ENCODE measurements at regions not wholly inside any gene's neighbourhood (a gene's known extent, or its start where the extent isn't known, plus 50 kb on each side); places are given as distances from the start of the nearest gene placed in this dataset.
A peak's percentile ranks its signal among the peaks of the same experiment; 100 is the strongest.

GRCh38 chr2:235300368-235301201, 193.3 kb upstream of the AGAP1 start:
- H3K4me3 ChIP-seq (ENCODE audit: low read depth, low read length), result no peak overlapping the region
- no peak for TF ChIP-seq CTCF (IDR thresholded peaks at IDR 0.05; ENCODE audit: low read depth, low read length)
- DNase-seq (ENCODE audit: low read depth, low spot score), result peak; percentile 79
- in situ Hi-C loops (cut with HindIII; ENCODE audit: low sequenced_read_pairs), result no loop called here

- no peak overlapping the region for H3K4me3 ChIP-seq (ENCODE audit: low read depth, low read length)
- DNase-seq (ENCODE audit: low read depth, low spot score), result no peak
- no peak for TF ChIP-seq CTCF (IDR thresholded peaks at IDR 0.05; ENCODE audit: low read depth, low read length)
- in situ Hi-C loops (cut with HindIII; ENCODE audit: low sequenced_read_pairs), result no loop called here
Measured at GRCh38 chr2:235301202-235302076, 192.4 kb upstream of the AGAP1 start.

- H3K4me3 ChIP-seq (ENCODE audit: low read depth, low read length), result no peak overlapping the region
- no peak for TF ChIP-seq CTCF (IDR thresholded peaks at IDR 0.05; ENCODE audit: low read depth, low read length)
- in situ Hi-C loops (cut with HindIII; ENCODE audit: low sequenced_read_pairs), result no loop called here
- no peak for DNase-seq (ENCODE audit: low read depth, low spot score)
Measured at GRCh38 chr2:235302263-235302662, 191.6 kb upstream of the AGAP1 start.

- in situ Hi-C loops (cut with HindIII; ENCODE audit: low sequenced_read_pairs), result no loop called here
- TF ChIP-seq CTCF (IDR thresholded peaks at IDR 0.05; ENCODE audit: low read depth, low read length), result no peak
- no peak overlapping the region for H3K4me3 ChIP-seq (ENCODE audit: low read depth, low read length)
- DNase-seq (ENCODE audit: low read depth, low spot score), result no peak
Measured at GRCh38 chr2:235303499-235304291, 190.1 kb upstream of the AGAP1 start.

GRCh38 chr2:235305678-235306077, 188.2 kb upstream of the AGAP1 start:
- no peak for DNase-seq (ENCODE audit: low read depth, low spot score)
- TF ChIP-seq CTCF (IDR thresholded peaks at IDR 0.05; ENCODE audit: low read depth, low read length), result no peak
- in situ Hi-C loops (cut with HindIII; ENCODE audit: low sequenced_read_pairs), result no loop called here
- H3K4me3 ChIP-seq (ENCODE audit: low read depth, low read length), result no peak overlapping the region

- no peak overlapping the region for H3K4me3 ChIP-seq (ENCODE audit: low read depth, low read length)
- DNase-seq (ENCODE audit: low read depth, low spot score), result no peak
- in situ Hi-C loops (cut with HindIII; ENCODE audit: low sequenced_read_pairs), result no loop called here
- TF ChIP-seq CTCF (IDR thresholded peaks at IDR 0.05; ENCODE audit: low read depth, low read length), result no peak
Measured at GRCh38 chr2:235311044-235311443, 182.8 kb upstream of the AGAP1 start.
